GM19395 (cell line): ENCODE measurements at regions not wholly inside any gene's neighbourhood (a gene's known extent, or its start where the extent isn't known, plus 50 kb on each side); places are given as distances from the start of the nearest gene placed in this dataset.

Source experiments
- ATAC-seq: cut with Tn5 transposase; IDR thresholded peaks from one replicate; pipeline ENCODE4 v1.9.1; 2021; ENCODE audit warnings: mild to moderate bottlenecking, moderate library complexity; ENCODE audit not compliant: unreplicated experiment

DNA sequence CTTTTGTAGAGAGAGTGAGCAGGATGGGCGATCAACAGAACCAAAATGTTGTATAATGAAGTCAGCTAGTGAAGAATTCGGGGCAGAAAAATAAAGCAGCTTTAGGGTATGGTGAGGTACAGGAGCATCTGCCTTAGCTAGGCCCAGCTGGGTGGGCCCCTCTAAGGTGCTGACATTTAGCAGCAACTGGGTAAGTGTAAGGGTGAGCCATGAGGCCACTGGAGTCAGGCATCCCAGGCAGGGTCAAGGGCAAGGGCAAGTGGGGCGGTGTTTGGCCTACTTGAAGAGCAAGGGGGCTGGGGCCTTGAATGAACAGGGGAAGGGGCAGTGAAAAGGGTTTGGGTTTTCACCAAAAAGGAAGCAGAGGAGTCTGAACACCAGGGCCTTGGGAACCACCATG is 583.6 kb downstream of the BCL11B start:
- no peak for ATAC-seq

DNA sequence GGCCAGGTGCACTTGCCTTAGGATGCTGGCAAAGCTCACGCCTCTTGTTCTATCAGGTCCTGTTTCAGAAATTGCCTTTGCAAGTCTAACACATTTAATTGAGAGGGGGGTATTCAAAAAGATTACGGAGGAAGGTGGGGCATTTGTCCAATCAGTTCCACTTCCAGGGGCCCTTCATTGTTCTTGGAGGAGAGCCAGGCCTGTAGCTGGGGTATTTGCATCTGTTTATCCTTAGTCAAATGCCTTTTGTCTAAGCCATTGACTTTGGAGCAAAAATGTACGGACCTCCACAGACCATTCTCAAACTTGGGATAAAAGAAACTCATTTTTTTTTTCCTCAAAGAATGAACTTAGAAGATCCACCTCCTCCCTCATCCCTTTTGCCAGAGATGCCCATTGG is 582.0 kb downstream of the BCL11B start:
- ATAC-seq = no peak

DNA sequence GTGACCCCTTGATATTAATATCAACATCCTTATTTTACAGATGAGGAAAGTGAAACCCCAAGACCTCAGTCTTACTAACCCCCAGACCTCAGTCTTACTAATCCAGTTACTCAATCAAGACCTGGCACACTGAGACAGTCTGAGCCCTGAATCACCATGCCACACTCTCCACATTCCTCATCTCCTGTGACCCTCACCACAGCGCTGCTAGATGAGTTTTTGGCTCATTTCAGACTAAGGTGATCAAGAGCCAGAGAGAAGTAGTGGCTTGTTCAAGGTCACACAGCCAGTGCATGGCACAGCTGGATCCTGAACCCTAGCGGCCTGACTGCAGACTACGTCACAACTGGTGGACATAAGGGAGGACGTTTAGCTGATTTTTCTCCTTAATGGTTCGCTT is 579.2 kb downstream of the BCL11B start:
- no peak for ATAC-seq

DNA sequence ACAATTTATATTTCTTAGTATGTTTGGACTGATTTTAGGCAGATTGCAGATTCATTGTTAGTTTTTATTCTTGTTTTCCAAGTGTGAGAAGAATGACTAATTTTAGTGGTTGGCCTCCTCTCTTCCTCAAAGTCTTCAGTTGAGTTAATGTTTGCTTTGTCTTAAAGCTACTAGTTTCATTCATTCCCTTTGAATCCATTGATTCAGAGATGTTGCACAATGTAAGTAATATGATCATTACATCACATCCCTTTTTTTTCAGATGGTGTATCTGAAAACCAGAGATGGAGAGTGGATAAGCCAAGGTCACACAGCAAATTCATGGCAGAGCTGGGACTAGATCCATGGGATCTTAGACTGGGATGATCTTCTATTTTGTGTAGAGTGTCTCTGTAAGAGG is 577.5 kb downstream of the BCL11B start:
- ATAC-seq = no peak

DNA sequence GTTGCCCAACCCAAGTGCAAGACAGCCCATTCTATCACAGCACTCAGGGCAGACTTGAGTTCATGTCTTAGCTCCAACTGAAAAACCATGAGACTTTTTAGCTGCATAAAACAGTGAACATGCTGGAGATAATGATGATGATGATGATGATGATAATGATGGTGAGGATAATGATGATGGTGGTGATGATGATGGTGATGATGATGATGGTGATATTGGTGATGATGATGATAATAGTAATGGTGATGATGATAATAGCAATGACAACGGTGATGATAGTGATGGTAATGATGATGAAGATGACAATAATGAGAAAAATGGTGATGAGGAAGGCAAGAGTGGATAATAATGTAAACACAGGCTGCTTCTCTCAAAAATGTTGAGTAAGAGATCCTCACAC is 576.2 kb downstream of the BCL11B start:
- no peak for ATAC-seq

DNA sequence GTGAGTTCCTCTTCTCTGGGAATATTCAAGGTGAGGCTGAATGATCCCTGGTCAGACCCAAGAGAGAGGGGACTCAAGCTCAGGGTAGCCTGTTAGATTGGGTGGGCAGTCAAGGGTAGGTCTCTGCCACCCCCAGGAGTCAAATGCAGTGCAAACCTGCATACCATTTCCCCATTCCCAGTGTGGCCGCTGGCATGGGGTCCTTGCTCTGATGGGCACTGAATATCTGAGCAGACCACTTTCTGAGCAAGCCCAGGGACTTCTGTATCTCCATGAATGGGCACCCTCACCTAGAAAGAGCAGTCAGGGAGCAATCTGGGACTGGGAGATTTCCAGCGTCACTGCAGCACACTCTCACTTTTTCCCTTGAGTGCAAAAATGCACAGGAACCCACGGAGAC is 573.7 kb downstream of the BCL11B start:
- ATAC-seq = no peak

DNA sequence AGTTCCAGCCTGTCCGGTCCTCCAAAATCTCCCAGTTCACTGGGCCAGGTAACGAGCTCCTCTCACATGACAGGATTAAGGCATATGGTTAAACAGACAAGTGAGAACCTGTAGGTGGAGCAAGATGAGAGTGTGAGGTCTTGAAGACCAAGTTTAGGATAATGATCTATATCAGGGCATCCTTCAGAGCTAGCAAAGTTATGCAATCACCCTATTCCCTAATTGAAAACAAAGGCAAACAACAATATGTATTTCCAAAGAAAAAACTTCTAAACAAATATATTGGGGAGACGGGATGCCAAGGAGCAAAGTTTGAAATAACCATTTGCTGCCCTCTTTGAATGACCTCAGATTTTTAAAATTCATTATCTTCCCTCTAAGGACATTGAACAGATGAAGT is 571.2 kb downstream of the BCL11B start:
- ATAC-seq = no peak

DNA sequence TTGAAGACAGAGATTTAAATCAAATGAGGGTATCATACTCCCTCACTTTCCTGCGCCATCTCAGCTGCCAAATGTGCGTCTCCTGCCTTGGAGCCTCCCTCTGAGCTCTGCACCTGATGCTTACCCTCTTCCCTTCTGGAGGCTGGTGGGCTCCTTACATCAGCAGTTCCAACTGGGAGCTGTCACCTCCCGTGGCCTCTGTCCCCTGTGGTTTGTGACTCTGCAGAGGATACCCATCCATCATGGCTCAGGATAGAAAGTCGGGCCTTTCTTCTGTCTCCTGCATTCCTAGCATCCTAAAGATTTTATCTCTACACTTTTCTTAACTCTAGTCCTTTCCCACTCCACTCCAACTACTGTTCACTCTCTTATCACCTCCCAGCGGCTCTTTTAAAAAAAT is 570.6 kb downstream of the BCL11B start:
- ATAC-seq = no peak

DNA sequence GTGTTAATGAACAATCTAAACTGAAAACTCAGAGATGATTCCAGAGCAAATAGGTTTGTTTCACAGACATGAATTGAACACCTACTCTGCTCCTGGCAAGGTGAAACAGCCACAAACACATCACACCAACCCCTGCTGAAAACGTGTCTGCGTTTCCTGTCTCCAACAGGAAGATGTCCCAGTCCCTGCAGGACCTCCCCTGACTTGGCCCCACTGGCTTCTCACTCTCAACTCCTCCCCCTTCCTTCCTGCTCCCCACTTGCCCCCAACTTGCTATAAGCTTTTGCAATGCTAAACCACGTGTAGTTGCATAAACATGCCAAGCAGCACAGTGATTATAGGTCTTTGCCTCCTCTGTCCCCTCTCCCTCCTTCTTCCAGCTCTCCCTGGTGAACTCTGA is 567.6 kb downstream of the BCL11B start:
- no peak for ATAC-seq

DNA sequence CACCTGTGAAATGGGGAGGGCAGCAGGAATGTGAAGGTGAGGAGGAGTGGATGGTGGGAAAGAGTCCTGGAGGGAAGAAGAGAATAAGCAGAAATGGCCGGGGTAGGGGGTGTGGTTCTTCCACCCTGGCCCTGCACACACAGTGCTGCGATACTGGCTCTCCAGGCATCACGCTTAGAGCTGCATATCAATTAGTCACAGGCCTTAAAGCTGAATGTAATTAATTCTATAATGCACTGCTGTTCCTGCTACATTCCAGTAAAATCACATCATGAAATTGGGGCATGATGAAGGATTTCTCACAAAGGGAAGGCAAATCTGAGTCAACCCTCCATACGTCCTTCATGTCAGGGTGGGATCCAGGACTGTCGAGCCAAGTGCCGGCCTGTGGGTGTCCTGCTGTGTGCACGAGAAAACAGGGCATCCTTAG is 566.1 kb downstream of the BCL11B start:
- no peak for ATAC-seq

DNA sequence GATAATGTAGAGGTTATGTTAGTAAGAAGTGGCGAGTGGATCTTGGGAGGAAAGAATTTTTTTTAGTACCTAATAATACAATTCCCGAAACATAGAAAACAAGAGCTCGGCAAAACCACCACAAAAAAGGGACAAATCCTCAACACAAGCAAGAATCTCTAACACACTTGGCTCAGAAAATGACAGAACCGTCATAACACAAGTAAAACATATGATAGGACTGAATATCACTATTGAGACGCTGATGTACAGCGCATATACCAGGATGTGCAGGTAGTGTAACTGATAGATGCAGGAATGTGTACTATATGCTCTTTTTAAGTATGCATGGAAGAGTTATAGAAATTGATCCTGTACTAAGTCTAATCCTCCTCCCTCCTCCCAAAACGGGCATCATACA is 564.5 kb downstream of the BCL11B start:
- no peak for ATAC-seq

DNA sequence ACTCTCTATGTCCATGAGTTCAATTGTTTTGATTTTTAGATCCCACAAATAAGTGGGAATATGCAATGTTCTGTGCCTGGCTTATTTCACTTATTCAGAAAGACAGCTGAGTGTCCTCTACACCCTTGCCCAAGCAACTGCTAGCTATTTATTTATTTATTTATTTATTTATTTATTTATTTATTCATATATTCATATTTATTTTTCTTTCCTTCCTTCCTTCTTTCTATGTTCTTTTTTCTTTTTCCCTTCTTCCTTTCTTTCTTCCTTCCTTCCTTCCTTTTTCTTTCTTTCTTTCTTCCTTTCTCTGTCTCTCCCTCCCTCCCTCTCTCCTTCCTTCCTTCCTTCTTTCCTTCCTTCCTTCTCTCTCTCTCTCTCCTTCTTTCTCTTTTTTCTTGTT is 563.4 kb downstream of the BCL11B start:
- ATAC-seq = no peak

DNA sequence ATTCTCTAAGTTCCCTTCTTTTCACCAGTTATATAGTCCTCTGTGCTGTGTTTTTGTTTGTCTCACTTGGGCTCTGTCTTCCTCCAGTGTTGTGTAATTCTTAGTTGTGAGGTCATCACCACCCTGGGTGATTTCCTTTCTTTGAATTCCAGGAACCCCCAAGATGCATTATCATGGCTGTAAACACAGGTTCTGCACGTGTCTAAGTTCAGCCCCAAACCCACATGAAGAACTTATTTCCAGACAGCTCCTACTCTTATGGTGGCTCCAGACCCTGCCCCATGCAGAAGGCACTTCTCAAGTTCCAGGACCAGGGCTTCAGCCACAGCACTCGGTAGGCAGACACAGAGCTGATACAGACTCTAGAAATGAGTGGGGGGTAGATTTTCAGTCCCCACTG is 560.5 kb downstream of the BCL11B start:
- no peak for ATAC-seq

DNA sequence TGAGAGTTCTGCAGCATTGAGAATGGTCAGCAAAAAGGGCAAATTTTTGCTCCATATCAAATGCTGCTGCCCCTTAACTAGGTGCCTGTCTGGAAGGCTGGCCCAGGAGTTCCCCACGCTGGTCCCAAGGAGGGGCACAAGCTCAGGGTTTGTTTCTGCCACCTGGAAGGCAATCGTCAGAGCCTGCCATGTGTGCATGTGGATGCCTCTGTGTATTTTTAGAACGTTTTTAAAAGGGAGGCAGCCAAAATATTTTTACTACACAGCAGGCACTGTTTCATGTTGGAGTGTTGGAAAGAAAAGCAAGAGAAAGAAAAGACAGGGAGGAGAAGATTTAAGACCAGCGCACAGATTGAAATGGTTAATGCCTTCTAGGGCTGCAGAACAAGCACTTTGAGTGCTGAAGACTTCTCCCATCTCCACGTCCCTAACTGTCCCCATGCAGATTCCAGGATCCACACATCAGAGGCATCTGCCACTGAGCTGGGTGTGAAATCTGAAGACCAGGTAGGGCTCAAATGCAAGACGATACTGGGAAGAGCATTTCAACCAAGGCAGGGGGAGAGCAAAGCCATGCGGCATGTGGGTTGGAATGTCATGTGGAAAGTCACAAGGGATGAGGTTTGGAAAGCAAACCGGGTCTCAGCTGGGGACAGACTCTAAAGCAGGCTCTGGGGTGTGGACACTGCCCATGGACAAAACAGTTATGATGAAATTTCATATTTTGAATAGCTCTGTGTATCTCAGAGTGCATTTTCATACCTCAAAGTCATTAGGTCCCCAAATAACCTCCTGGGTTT is 557.2 kb downstream of the BCL11B start:
- no peak for ATAC-seq

DNA sequence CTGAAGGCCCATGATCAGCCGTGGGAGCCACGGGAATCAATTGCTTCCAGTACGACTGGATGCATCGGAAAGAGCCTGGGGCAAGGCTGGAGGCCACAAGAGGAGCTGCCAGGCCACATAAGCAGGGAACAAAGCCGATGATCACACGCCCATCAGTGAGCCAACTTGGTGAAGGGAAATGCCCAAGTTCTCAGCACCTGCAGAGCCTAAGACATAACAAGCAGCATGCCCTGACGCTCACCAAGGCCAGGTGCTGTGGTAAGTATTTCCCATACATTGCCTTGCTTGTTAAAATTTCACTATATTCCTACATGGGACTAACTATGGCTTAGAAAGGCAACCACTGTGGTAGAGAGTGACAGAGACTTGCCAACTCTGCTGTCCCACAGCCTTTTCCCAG is 555.9 kb downstream of the BCL11B start:
- ATAC-seq = no peak

DNA sequence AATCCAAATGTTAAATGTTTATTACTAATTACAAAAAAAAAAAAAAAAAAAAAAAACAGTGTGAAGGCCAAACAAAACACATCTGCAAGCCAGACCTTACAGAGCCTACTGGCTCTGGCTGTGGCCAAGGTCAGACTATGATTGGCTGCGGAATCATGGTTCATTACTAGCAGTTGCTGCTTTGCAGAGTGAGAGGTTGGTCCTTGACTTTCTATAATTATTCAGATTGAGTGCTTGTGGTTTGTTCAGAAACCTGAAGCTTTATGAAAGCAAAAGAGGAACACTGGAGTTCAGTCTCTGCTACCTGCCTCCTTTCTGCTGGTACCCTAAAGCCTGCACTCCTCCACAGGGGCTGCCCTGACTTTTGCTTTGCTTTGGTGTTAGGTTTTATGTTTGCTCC is 550.9 kb downstream of the BCL11B start:
- ATAC-seq = no peak

DNA sequence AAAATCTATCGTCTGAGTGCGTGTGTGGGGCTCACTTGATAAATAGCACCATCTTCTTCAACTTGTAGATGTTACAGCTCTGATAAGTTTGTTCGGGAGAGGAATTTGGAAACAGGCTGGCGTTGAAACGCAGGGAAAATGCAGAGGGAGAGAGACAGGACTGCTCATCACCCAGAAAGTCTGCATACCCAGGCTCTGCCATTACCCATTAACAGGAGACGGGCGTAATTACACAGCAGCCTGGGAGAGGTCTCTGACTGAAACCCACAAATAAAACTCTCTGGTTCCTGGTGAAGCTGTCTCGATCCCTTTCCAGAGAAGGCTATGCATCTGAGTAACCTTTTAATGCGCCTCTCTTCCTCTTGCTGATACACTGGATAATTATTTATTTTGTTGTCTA is 547.3 kb downstream of the BCL11B start:
- no peak for ATAC-seq

DNA sequence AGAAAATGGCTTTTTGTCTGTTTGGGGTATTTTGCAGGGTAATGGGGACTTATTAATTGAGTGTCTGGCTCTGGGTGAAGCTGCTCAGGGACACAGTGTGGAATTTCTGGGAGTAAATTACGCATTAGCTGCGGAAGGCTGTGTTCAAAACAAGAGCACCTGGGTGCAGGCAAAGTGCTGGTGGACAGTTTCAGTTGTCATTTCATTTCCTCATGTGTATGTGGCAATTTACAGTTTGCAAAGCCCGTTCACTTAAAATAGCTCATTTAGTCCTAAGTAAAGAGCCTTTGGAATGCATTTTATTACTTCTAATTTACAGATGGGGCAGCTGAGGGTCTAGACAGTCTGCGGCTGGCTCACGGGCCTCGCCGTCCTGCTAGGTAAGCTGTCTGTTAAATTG is 546.8 kb downstream of the BCL11B start:
- ATAC-seq = no peak

DNA sequence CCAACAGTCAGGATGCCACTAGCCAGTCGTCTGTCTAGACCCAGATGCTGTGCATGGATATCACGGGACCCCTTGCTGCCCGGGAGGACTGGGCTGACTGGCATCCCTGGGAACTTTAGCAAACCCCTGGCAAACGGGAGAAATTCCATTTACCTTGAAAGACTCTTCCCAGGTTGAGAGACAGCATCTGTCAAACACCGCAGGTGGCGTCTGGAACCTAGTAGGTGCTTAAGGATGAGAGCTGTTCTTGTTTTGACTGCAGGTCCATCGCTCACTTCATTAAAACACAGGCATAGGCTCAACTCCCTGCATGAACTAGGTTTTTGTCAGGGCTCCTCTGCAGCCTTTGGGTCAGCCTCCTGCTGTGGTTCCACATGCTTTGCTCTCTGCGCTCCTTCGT is 546.3 kb downstream of the BCL11B start:
- ATAC-seq = no peak

DNA sequence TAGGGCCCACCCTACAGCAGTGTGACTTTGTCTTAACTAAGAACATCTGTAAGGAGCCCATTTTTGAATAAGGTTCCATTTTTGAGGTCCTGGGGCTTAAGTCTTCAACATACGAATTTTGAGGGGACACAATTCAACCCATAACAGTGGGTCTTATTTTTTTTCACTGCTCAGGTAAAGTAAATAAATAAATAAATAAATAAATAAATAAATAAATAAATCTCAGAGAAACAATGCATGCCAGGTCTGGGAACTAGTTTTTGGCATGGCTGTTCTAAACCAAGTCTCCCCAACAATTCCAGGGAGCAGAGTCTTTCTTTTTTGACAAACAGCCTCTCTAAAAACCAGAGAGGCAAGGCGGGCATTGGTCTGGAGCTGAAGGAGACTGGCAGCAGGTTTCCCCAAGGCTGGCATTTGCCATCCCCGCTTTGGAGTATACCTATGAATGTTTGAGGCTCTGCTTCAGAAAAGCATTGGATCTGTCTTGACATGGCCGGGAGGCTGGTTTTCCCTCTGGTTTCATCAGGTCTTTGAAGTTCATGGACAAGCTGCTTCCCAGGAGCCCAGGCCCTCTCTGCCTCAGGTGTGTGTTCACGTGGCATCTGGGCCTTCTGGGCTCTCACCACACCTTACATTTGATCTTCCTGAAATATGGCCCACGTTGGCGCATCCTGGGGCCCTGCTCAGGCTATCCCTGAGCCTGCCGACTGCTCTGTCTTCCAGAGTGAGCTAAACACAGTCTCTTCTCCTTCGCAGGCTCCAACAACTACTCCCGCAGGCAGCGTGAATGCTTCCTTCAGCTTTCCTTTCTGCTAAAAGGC is 545.2 kb downstream of the BCL11B start:
- no peak for ATAC-seq

DNA sequence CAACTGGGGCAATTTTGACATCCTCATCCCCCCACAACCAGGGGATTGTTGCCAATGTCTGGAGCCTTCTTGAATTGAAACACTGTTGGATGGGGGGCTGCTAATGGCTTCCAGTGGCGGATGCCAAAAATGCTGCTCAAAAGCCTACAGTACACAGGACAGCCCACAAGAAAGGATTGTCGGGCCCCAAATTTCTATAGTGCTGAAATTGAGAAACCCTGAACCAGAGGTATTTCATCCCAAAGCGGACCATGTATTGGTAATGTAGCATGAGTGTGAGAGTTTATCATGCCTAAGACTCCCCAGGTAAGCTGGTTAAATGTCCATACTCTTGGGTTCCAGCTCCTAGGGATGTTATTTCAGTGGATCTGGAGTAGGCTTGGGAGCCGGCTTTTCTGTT is 544.0 kb downstream of the BCL11B start:
- no peak for ATAC-seq

DNA sequence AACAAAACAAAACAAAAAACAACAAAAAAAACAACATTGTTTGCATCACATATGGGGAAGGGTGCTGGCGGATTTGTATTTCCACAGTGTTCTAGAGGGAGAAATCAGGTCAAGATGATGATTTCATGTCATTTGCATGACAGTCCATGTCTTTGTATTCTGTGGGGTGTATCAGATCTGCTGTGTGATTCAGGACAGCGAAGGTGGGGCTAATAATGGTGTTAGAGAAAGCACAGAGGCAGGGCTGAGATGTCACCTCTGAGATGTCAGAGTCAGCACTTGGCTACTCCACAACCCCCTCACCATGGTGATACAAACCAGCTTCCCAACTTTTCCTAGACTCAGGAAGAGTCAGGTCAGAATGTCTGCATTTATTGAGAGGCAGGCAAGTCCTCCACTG is 543.2 kb downstream of the BCL11B start:
- no peak for ATAC-seq
